IgD-negative memory B cell (primary cell): ENCODE measurements at regions not wholly inside any gene's neighbourhood (a gene's known extent, or its start where the extent isn't known, plus 50 kb on each side); places are given as distances from the start of the nearest gene placed in this dataset.

Experiments
- H3K27ac Mint-ChIP-seq, 3 donors: one replicate each; pipeline ENCODE4 v1.8.0; 2020 to 2022; ENCODE audit warnings: mild to moderate bottlenecking in 3 of 3, mixed read lengths in 3 of 3, moderate library complexity in 1 of 3
- H3K27me3 Mint-ChIP-seq: one replicate; pipeline ENCODE4 v1.8.0; 2021; ENCODE audit warnings: mixed read lengths
- H3K36me3 Mint-ChIP-seq: one replicate; pipeline ENCODE4 v1.8.0; 2020; ENCODE audit warnings: mild to moderate bottlenecking, mixed read lengths
- H3K4me1 Mint-ChIP-seq, 3 donors: one replicate each; pipeline ENCODE4 v1.8.0; 2020 to 2022; ENCODE audit warnings: mixed read lengths in 3 of 3, mild to moderate bottlenecking in 1 of 3
- H3K4me3 Mint-ChIP-seq, 4 donors: one replicate each; pipeline ENCODE4 v1.8.0; 2020 to 2022; ENCODE audit warnings: mild to moderate bottlenecking in 4 of 4, mixed read lengths in 4 of 4, moderate library complexity in 3 of 4
- H3K9me3 Mint-ChIP-seq, 3 donors: one replicate each; pipeline ENCODE4 v1.8.0; 2020 to 2021; ENCODE audit warnings: mixed read lengths in 3 of 3, mild to moderate bottlenecking in 1 of 3

- no peaks in the 10 kb centered on the region for H3K4me1 Mint-ChIP-seq
- H3K27ac Mint-ChIP-seq: no peak overlapping the region
- peaks cover 2% of the 10 kb centered on the region for H3K36me3 Mint-ChIP-seq
- H3K27me3 Mint-ChIP-seq: no peaks in the 10 kb centered on the region
- peaks cover 2 to 7% (median 5%) of the 10 kb centered on the region in 3 donors for H3K9me3 Mint-ChIP-seq
- H3K4me3 Mint-ChIP-seq: no peak overlapping the region
Measured at GRCh38 chr6:21970569-21971300, 326.1 kb downstream of the PRL start.

- Mint-ChIP-seq H3K4me1 (no peaks in the 10 kb centered on the region), H3K27ac (no peak overlapping the region), H3K36me3 (peaks cover 2% of the 10 kb centered on the region), H3K9me3 (peaks cover 2 to 7% (median 5%) of the 10 kb centered on the region in 3 donors), H3K27me3 (no peaks in the 10 kb centered on the region), H3K4me3 (no peak overlapping the region)
Measured at GRCh38 chr6:21971541-21971940, 325.3 kb downstream of the PRL start.

DNA sequence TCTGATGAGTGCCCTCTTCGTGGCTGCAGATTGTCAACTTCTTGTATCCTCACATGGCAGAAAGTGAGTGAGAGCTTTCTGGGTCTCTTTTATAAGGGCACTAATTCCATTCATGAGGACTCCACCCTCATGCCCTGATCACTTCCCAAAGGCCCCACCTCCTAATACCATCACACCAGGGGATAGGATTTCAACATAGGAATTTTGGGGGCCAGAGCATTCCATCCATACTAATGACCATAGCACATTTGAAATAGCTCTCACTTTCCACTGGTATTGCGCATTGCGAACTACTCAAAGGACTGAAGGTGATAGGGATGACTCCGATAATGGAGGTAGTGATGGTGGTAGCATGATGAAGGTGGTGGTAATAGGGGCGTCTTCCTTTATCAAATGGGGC, 324.3 kb downstream of the PRL start:
- H3K4me1 Mint-ChIP-seq: no peaks in the 10 kb centered on the region
- H3K36me3 Mint-ChIP-seq: peaks cover 2% of the 10 kb centered on the region
- no peaks in the 10 kb centered on the region for H3K27me3 Mint-ChIP-seq
- H3K27ac Mint-ChIP-seq: no peak overlapping the region
- H3K4me3 Mint-ChIP-seq: no peak overlapping the region
- peaks cover 2 to 7% (median 5%) of the 10 kb centered on the region in 3 donors for H3K9me3 Mint-ChIP-seq

GRCh38 chr6:21977346-21977745, 319.5 kb downstream of the PRL start:
- H3K27me3 Mint-ChIP-seq: no peaks in the 10 kb centered on the region

DNA sequence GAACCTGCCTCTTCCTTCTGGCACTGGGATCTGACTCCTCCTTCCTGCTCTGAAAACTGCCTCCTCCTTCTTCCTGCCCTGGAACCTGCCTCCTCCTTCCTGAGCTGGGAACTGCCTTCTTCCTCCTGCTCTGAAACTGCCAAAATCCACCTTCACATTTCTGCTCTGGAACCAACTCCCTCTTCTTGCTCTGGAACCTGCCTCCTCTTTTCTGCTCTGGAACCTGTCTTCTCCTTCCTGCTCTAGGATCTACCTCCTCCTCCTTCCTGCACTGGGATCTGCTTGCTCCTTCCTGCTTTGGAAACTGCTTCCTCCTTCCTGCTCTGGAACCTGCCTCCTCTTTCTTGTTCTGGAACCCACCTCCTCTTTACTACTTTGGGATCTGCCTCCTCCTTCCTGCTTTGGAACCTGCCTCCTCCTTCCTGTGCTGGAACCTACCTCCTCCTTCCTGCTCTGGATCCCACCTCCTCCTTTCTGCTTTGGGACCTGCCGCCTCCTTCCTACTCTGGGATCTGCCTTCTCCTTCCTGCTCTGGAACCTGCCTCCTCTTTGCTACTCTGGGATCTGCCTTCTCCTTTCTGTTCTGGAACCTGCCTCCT, 315.5 kb downstream of the PRL start:
- no peak overlapping the region for H3K4me3 Mint-ChIP-seq
- H3K9me3 Mint-ChIP-seq: peaks cover 0 to 4% (median 2%) of the 10 kb centered on the region in 3 donors
- peaks cover 6% of the 10 kb centered on the region for H3K36me3 Mint-ChIP-seq
- no peaks in the 10 kb centered on the region for H3K27me3 Mint-ChIP-seq
- H3K4me1 Mint-ChIP-seq: peaks cover 0 to 2% (median 0%) of the 10 kb centered on the region in 3 donors
- no peak overlapping the region for H3K27ac Mint-ChIP-seq

More at GRCh38 chr6:21977346-21977745, 319.5 kb downstream of the PRL start:
- H3K36me3 Mint-ChIP-seq: peaks cover 6% of the 10 kb centered on the region
- H3K4me3 Mint-ChIP-seq: no peak overlapping the region
- no peak overlapping the region for H3K27ac Mint-ChIP-seq
- H3K9me3 Mint-ChIP-seq: peaks cover 2 to 6% (median 4%) of the 10 kb centered on the region in 3 donors
- H3K4me1 Mint-ChIP-seq: peaks cover 0 to 2% (median 0%) of the 10 kb centered on the region in 3 donors

DNA sequence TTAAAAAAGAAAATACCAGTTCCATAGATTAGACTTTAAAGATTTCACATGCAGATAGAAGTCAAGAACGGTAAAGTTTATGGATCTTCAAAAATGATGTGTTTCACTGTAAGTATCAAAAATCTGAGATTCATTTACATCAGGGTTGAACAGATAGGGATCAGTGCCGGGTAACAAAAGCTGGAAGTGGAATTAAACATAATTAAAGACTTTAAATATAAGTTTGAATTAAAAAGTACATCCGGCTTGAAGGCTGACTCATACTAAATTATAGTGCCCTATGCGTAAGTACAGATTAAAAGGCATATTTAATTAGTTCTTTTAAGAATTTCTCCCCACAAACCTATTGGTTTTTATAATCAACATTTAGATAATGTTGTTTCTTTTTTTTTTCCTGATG, 312.7 kb downstream of the PRL start:
- Mint-ChIP-seq H3K36me3 (peaks cover 6% of the 10 kb centered on the region), H3K27me3 (peaks cover 3% of the 10 kb centered on the region), H3K4me1 (peaks cover 0 to 2% (median 0%) of the 10 kb centered on the region in 3 donors), H3K27ac (no peak overlapping the region), H3K9me3 (peaks cover 0 to 4% (median 2%) of the 10 kb centered on the region in 3 donors), H3K4me3 (no peak overlapping the region)

- Mint-ChIP-seq H3K27ac (no peak overlapping the region), H3K4me1 (peaks cover 0 to 2% (median 0%) of the 10 kb centered on the region in 3 donors), H3K9me3 (peaks cover 0 to 4% (median 2%) of the 10 kb centered on the region in 3 donors), H3K27me3 (peaks cover 3% of the 10 kb centered on the region), H3K36me3 (peaks cover 6% of the 10 kb centered on the region), H3K4me3 (no peak overlapping the region)
Measured at GRCh38 chr6:21984561-21984960, 312.3 kb downstream of the PRL start.

- H3K27me3 Mint-ChIP-seq: peaks cover 3% of the 10 kb centered on the region
- no peaks in the 10 kb centered on the region for H3K4me1 Mint-ChIP-seq
- no peak overlapping the region for H3K27ac Mint-ChIP-seq
- H3K9me3 Mint-ChIP-seq: peaks cover 0 to 2% (median 2%) of the 10 kb centered on the region in 3 donors
- H3K36me3 Mint-ChIP-seq: peaks cover 1% of the 10 kb centered on the region
- no peak overlapping the region for H3K4me3 Mint-ChIP-seq
Measured at GRCh38 chr6:21985904-21986303, 310.9 kb downstream of the PRL start.

- H3K27me3 Mint-ChIP-seq: peaks cover 5% of the 10 kb centered on the region
- H3K27ac Mint-ChIP-seq: no peak overlapping the region
- no peaks in the 10 kb centered on the region for H3K4me1 Mint-ChIP-seq
- H3K4me3 Mint-ChIP-seq: peak overlapping the region in 1 of 4 donors; percentile 3
- H3K9me3 Mint-ChIP-seq: peaks cover 0 to 2% (median 1%) of the 10 kb centered on the region in 3 donors
- H3K36me3 Mint-ChIP-seq: no peaks in the 10 kb centered on the region
Measured at GRCh38 chr6:21986703-21987102, 310.1 kb downstream of the PRL start.

- H3K36me3 Mint-ChIP-seq: no peaks in the 10 kb centered on the region
- H3K27ac Mint-ChIP-seq: no peak overlapping the region
- peaks cover 5% of the 10 kb centered on the region for H3K27me3 Mint-ChIP-seq
- H3K4me3 Mint-ChIP-seq: peak overlapping the region in 1 of 4 donors; percentile 46
- peaks cover 0 to 2% (median 0%) of the 10 kb centered on the region in 3 donors for H3K9me3 Mint-ChIP-seq
- no peaks in the 10 kb centered on the region for H3K4me1 Mint-ChIP-seq
Measured at GRCh38 chr6:21987501-21987957, 309.3 kb downstream of the PRL start.

- no peak overlapping the region for H3K27ac Mint-ChIP-seq
- H3K9me3 Mint-ChIP-seq: peaks cover 0 to 2% (median 0%) of the 10 kb centered on the region in 3 donors
- no peaks in the 10 kb centered on the region for H3K36me3 Mint-ChIP-seq
- H3K4me1 Mint-ChIP-seq: no peaks in the 10 kb centered on the region
- no peak overlapping the region for H3K4me3 Mint-ChIP-seq
- peaks cover 5% of the 10 kb centered on the region for H3K27me3 Mint-ChIP-seq
Measured at GRCh38 chr6:21990577-21990976, 306.3 kb downstream of the PRL start.

DNA sequence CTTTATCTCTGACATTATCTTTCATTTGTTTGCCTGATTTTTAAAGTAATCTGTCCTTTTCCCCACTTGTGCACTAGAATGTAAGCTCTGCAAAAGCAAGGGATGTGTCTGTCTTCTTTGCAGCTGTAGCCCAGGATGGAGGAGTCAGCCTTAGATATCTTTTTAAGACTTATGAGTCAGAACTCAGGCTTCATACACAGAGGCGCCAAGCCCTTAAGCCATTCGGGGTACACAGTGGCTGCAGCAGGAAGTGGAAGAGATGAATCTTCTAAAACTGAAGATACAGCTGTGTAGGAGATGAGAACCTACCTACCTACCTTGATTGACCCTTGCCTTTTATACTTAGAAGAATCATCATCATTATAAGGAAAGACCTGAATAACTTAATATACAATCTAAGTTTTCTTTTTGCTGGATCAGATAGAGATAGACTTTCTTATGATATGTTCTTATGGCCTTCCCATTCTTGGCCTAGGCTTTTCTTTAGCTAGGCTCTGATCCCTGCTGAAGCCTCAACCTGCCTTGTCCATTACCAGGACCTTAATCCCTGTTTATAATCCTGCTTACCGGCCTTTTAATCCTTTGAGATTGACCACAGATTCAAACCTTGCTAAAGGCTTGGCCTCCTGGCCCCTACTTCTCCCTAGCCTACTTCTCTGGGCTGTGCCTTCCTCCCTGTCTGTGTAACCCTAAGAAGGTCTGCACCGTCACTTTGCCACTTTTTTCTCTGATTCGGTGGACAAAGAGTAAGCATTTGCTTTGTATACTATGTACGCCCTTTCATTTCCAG, 304.5 kb downstream of the PRL start:
- Mint-ChIP-seq H3K27ac (no peak overlapping the region), H3K27me3 (peaks cover 2% of the 10 kb centered on the region), H3K4me3 (peak overlapping the region in 1 of 4 donors; percentile 61), H3K9me3 (no peaks in the 10 kb centered on the region), H3K36me3 (no peaks in the 10 kb centered on the region), H3K4me1 (no peaks in the 10 kb centered on the region)

- Mint-ChIP-seq H3K9me3 (no peaks in the 10 kb centered on the region), H3K4me3 (no peak overlapping the region), H3K27me3 (peaks cover 2% of the 10 kb centered on the region), H3K4me1 (no peaks in the 10 kb centered on the region), H3K27ac (no peak overlapping the region), H3K36me3 (no peaks in the 10 kb centered on the region)
Measured at GRCh38 chr6:21993841-21994240, 303.0 kb downstream of the PRL start.

DNA sequence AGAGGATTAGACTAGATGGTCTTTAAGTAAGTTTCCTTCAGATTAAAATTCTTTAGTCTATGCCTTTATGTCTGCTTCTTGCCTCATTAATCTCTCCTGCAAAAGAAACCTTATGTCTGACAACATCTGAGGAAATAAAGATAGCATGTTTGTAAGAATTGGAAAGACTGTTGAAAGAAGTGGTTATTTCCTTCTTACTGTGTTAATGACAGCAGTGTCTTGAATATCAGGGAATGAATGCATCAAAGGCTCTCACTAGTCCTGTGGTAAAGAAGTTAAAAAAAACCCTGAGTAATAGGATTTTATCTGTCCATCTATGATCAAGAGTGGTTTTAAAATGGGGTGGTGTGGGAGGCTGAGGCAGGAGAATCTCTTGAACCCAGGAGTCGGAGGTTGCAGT, 302.0 kb downstream of the PRL start:
- Mint-ChIP-seq H3K27me3 (peaks cover 2% of the 10 kb centered on the region), H3K4me3 (no peak overlapping the region), H3K36me3 (no peaks in the 10 kb centered on the region), H3K4me1 (no peaks in the 10 kb centered on the region), H3K27ac (no peak overlapping the region), H3K9me3 (no peaks in the 10 kb centered on the region)

GRCh38 chr6:21995318-21995717, 301.5 kb downstream of the PRL start:
- no peaks in the 10 kb centered on the region for H3K36me3 Mint-ChIP-seq
- no peak overlapping the region for H3K27ac Mint-ChIP-seq
- no peak overlapping the region for H3K4me3 Mint-ChIP-seq
- no peaks in the 10 kb centered on the region for H3K4me1 Mint-ChIP-seq
- H3K9me3 Mint-ChIP-seq: no peaks in the 10 kb centered on the region
- H3K27me3 Mint-ChIP-seq: peaks cover 2% of the 10 kb centered on the region
